IMR-90 (cell line): ENCODE measurements at regions not wholly inside any gene's neighbourhood (a gene's known extent, or its start where the extent isn't known, plus 50 kb on each side); places are given as distances from the start of the nearest gene placed in this dataset.

Source experiments
- CTCF ChIP-seq: conservative IDR thresholded peaks from 2 replicates; pipeline ENCODE4 v1.5.1; 2012; ENCODE audit warnings: mild to moderate bottlenecking, low read depth, low read length, improper control_type of control experiment
- POLR2A ChIP-seq: IDR thresholded peaks from 2 replicates; pipeline ENCODE4 v1.6.1; 2012; ENCODE audit warnings: mild to moderate bottlenecking, low read depth, low read length
- RFX5 ChIP-seq: IDR thresholded peaks from 2 replicates; pipeline ENCODE4 v1.8.0; 2012; ENCODE audit warnings: low read depth, mild to moderate bottlenecking, low read length, moderate library complexity

- TF ChIP-seq CTCF (no peak), POLR2A (no peak), RFX5 (no peak)
These were observed 69.8 kb downstream of the MAP1LC3B2 start for GRCh38 chr12:116628989-116629388.
